ENCODE measurements at regions not wholly inside any gene's neighbourhood (a gene's known extent, or its start where the extent isn't known, plus 50 kb on each side); places are given as distances from the start of the nearest gene placed in this dataset.

GRCh38 chr16:72444696-72445095, 272.7 kb upstream of the PMFBP1 start:
- Histone ChIP-seq H3K27ac (ENCODE audit: low read depth, low read length) (no peak overlapping the region), H3K27me3 (ENCODE audit: insufficient read depth, low read length) (no peaks in the 10 kb centered on the region), H4K20me1 (ENCODE audit: insufficient read depth) (no peaks in the 10 kb centered on the region), H3K9ac (ENCODE audit: low read length) (no peak overlapping the region), H3K9me2 (ENCODE audit: insufficient read depth) (no peaks in the 10 kb centered on the region), H3K4me2 (ENCODE audit: low read length) (no peak overlapping the region), H3K79me2 (ENCODE audit: insufficient read depth, low read length) (no peaks in the 10 kb centered on the region), H3K9me3 (ENCODE audit: control insufficient read depth in 1 of 2, insufficient read depth in 1 of 2, low read depth in 1 of 2, low read length in 2 of 2) (0 out of 4 replicates have a peak, but pooled peaks cover 0 to 3% of the 10 kb centered on the region in 2 experiments), H3K36me3 (ENCODE audit: control insufficient read depth in 1 of 2, insufficient read depth in 2 of 2, low read length in 2 of 2) (no peaks in the 10 kb centered on the region), H3K4me3 (replicated peaks in 1 of 2; ENCODE audit: low read depth in 1 of 2, low read length in 2 of 2) (no peak overlapping the region), H2AFZ (ENCODE audit: low read depth, low read length, poor library complexity, severe bottlenecking) (no peak overlapping the region), H3K4me1 (ENCODE audit: control insufficient read depth in 1 of 2, insufficient read depth in 2 of 2, low read length in 2 of 2) (no peaks in the 10 kb centered on the region)
- ChIA-PET CTCF (no interaction called here), POLR2A (no interaction called here), RAD21 (ENCODE audit: low non-redundant PET in 1 of 2, low total read pairs in 2 of 2, uncharacterized antibody in 2 of 2, unreplicated experiment in 2 of 2) (no interaction called here)
- no TSS peak for BruUV-seq (replicated peaks)
- TF ChIP-seq FOSL1 (IDR thresholded peaks at IDR 0.05; ENCODE audit: low read depth) (no peak), POLR2AphosphoS5 (IDR thresholded peaks at IDR 0.05; ENCODE audit: low read depth, low read length) (no peak)
- ATAC-seq (no peak), DNase-seq (ENCODE audit: low read depth, low spot score) (no peak)
- intact Hi-C loops (cut with micrococcal nuclease): no loop called here

GRCh38 chr16:72443809-72444208, 271.9 kb upstream of the PMFBP1 start:
- H4K20me1 ChIP-seq (ENCODE audit: insufficient read depth): no peaks in the 10 kb centered on the region
- no peak for DNase-seq (ENCODE audit: low read depth, low spot score)
- no peaks in the 10 kb centered on the region for H3K4me1 ChIP-seq (ENCODE audit: control insufficient read depth in 1 of 2, insufficient read depth in 2 of 2, low read length in 2 of 2)
- no peak overlapping the region for H3K9ac ChIP-seq (ENCODE audit: low read length)
- no peaks in the 10 kb centered on the region for H3K79me2 ChIP-seq (ENCODE audit: insufficient read depth, low read length)
- H3K4me2 ChIP-seq (ENCODE audit: low read length): no peak overlapping the region
- ChIA-PET POLR2A (no interaction called here), CTCF (interaction anchor here (1.5 kb wide), 1 partner anchor 43 kb away, joined by 3 read pairs; no protein-coding TSS in a partner anchor), RAD21 (ENCODE audit: low non-redundant PET in 1 of 2, low total read pairs in 2 of 2, uncharacterized antibody in 2 of 2, unreplicated experiment in 2 of 2) (no interaction called here)
- H3K27ac ChIP-seq (ENCODE audit: low read depth, low read length): no peak overlapping the region
- BruUV-seq (replicated peaks): no TSS peak
- intact Hi-C loops (cut with micrococcal nuclease): no loop called here
- H3K36me3 ChIP-seq (ENCODE audit: control insufficient read depth in 1 of 2, insufficient read depth in 2 of 2, low read length in 2 of 2): no peaks in the 10 kb centered on the region
- 0 out of 4 replicates have a peak, but pooled peaks cover 0 to 3% of the 10 kb centered on the region in 2 experiments for H3K9me3 ChIP-seq (ENCODE audit: control insufficient read depth in 1 of 2, insufficient read depth in 1 of 2, low read depth in 1 of 2, low read length in 2 of 2)
- no peak overlapping the region for H3K4me3 ChIP-seq (replicated peaks in 1 of 2; ENCODE audit: low read depth in 1 of 2, low read length in 2 of 2)
- TF ChIP-seq SRF (IDR thresholded peaks at IDR 0.05; ENCODE audit: low read depth): no peak
- TF ChIP-seq CEBPB (IDR thresholded peaks at IDR 0.05; ENCODE audit: low read depth): no peak
- TF ChIP-seq EZH2phosphoT487 (IDR thresholded peaks at IDR 0.05; ENCODE audit: borderline replicate concordance): no peak
- TF ChIP-seq ZNF274 (IDR thresholded peaks at IDR 0.05; ENCODE audit: low read depth, low read length): no peak
- no peak for TF ChIP-seq SIN3A (IDR thresholded peaks at IDR 0.05; ENCODE audit: low read depth)
- TF ChIP-seq, protein P1, sequence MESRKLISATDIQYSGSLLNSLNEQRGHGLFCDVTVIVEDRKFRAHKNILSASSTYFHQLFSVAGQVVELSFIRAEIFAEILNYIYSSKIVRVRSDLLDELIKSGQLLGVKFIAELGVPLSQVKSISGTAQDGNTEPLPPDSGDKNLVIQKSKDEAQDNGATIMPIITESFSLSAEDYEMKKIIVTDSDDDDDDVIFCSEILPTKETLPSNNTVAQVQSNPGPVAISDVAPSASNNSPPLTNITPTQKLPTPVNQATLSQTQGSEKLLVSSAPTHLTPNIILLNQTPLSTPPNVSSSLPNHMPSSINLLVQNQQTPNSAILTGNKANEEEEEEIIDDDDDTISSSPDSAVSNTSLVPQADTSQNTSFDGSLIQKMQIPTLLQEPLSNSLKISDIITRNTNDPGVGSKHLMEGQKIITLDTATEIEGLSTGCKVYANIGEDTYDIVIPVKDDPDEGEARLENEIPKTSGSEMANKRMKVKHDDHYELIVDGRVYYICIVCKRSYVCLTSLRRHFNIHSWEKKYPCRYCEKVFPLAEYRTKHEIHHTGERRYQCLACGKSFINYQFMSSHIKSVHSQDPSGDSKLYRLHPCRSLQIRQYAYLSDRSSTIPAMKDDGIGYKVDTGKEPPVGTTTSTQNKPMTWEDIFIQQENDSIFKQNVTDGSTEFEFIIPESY (IDR thresholded peaks at IDR 0.05; ENCODE audit: extremely low read depth, insufficient replicate concordance, low read length): no peak
- TF ChIP-seq, protein P2, sequence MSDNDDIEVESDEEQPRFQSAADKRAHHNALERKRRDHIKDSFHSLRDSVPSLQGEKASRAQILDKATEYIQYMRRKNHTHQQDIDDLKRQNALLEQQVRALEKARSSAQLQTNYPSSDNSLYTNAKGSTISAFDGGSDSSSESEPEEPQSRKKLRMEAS (IDR thresholded peaks at IDR 0.05): no peak
- TF ChIP-seq, protein P3, sequence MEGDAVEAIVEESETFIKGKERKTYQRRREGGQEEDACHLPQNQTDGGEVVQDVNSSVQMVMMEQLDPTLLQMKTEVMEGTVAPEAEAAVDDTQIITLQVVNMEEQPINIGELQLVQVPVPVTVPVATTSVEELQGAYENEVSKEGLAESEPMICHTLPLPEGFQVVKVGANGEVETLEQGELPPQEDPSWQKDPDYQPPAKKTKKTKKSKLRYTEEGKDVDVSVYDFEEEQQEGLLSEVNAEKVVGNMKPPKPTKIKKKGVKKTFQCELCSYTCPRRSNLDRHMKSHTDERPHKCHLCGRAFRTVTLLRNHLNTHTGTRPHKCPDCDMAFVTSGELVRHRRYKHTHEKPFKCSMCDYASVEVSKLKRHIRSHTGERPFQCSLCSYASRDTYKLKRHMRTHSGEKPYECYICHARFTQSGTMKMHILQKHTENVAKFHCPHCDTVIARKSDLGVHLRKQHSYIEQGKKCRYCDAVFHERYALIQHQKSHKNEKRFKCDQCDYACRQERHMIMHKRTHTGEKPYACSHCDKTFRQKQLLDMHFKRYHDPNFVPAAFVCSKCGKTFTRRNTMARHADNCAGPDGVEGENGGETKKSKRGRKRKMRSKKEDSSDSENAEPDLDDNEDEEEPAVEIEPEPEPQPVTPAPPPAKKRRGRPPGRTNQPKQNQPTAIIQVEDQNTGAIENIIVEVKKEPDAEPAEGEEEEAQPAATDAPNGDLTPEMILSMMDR (IDR thresholded peaks at IDR 0.05 in 2 of 3, conservative IDR thresholded peaks at IDR 0.05 in 1 of 3; ENCODE audit: borderline replicate concordance in 1 of 3, insufficient read depth in 1 of 3, low read depth in 2 of 3, low read length in 2 of 3): no peak
- TF ChIP-seq, protein P4, sequence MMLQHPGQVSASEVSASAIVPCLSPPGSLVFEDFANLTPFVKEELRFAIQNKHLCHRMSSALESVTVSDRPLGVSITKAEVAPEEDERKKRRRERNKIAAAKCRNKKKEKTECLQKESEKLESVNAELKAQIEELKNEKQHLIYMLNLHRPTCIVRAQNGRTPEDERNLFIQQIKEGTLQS (IDR thresholded peaks at IDR 0.05): no peak
- H2AFZ ChIP-seq (ENCODE audit: low read depth, low read length, poor library complexity, severe bottlenecking): no peak overlapping the region
- no peaks in the 10 kb centered on the region for H3K9me2 ChIP-seq (ENCODE audit: insufficient read depth)
- H3K27me3 ChIP-seq (ENCODE audit: insufficient read depth, low read length): no peaks in the 10 kb centered on the region
- ATAC-seq: no peak

Measured in HCT116 (cell line).